HG02642 (cell line): ENCODE measurements at regions not wholly inside any gene's neighbourhood (a gene's known extent, or its start where the extent isn't known, plus 50 kb on each side); places are given as distances from the start of the nearest gene placed in this dataset.
"Not testable (repeated sequence)": the region's sequence is repeated elsewhere in the genome, so short reads cannot be mapped to it uniquely, and the experiment has no call there.

Source experiments
- ATAC-seq: cut with Tn5 transposase; IDR thresholded peaks from one replicate; pipeline ENCODE4 v1.9.1; 2021; ENCODE audit warnings: mild to moderate bottlenecking; ENCODE audit not compliant: unreplicated experiment, poor library complexity

DNA sequence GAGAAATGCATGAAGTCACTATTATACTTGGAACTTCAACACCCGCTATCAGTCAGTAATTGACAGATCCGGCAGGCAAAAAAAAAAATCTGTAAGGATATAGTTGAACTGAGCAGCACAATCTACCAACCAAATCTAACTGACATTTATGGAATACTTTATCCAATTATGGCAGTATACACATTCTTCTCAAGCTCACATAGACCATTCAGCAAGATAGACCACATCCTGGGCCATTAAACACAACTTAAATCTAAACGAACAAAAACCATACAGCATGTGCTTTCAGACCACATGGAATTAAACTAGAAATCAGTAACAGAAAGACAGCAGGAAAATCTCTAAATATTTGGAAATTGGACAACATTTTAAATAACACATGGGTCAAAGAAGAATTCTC, 112.7 kb downstream of the MPP7 start:
- no peak for ATAC-seq

DNA sequence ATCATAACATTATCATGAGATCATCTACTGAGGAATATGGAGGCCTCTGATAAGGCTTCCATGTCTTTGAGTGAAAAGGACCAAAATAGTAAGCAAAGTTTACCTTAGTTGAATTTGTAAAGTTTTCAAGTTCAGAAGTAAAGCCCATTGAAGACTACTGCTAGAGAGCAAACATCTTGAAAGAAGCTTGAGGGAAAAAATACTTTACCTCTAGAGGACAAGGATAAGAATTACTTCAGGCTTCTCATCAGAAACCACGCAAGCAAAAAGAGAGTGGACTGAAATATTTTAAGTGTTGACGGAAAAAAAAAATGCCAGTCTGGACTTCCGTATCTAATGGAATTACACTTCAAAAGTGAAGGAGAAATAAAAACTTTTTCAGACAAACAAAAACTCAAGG, 114.3 kb downstream of the MPP7 start:
- no peak for ATAC-seq

DNA sequence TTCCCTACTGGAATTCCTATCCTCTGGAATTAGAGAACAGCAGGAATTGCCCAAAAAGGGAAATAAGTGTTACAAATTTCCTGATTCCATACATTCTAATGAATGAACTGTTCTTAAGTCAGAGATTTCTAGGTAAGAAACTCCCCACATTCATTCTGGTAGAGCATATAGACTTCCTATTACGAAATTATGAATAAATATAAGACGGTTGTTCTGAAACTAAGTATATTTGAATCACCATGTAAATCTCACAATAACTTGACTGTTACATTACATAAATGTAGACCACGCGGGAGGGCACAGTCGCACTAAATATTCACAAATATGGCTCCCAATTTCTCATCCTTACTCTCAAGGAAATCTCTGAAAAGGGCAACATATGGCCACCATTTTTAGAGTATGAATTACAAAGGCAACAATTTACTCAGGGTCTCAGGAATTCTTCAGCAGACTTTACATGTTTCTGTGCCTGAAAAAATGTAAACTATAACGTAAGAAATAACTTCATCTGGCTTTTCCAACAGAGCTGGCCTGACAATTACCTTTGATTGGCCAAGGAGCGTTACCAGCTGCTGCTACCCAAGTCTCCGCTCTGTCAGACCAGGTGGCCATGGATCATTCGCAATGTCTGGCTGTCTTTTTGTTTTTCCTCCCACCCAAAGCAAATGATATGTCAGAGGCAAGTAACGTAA, 115.8 kb downstream of the MPP7 start:
- ATAC-seq: no peak

DNA sequence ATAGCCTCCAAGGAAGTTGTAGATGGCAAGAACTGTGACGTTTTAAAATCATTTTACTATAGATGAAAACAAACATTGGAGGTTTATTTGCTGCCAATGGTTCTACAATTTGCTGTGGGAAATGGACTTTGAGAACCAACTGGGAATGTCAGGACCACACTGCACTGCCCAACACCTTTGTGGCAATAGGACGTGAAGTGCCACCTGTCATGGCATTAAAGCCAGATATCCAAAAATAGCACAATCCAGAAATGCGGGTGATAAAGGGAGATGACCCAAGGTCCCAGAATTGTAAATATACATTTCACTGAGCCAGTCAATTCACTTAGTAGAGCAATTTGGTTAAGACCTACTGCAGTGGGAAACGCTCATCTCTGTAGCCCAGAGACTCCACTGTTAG, 116.4 kb downstream of the MPP7 start:
- no peak for ATAC-seq

DNA sequence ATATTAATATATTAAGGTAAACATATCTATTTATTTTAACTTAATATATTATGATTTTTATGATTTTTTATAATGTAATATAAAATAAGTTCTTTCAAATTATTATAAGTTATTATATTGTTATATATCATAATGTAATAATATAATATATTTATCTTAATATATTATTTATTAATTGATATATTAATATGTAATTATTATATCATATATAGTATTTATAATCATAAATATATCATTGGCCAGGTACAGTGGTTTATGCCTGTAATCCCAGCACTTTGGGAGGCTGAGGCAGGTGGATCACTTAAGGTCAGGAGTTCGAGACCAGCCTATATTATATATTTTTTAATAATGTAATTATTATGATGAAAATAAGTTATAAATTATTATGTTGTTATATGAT, 118.1 kb downstream of the MPP7 start:
- ATAC-seq: no peak

DNA sequence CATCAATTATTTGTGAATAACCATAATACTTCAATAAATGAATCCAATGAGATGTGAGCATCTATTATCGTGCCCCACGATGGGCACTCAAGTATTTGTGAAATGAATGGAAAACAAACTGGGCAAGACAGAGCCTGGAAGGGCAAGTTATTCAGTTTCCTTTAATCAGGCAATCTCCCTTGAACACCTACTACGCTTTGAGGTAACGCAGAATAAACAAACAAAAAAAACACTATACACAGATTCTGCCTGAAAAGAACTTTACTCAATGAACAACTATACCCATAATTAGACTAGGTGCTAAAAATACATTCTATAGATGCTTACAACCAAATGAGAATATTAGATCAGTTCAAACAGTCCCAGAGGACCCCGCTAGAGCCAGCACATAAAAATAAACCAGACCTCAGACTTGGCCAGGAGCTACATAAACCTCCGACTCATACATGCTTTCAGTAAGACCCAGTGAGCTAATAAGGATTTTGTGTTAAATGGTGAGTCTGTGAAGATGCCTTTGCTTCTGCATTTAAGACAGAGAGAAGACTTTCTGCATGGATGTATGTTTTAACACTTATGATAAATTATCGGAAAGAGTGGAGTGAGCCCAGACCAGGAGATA, 121.3 kb downstream of the MPP7 start:
- ATAC-seq: no peak

DNA sequence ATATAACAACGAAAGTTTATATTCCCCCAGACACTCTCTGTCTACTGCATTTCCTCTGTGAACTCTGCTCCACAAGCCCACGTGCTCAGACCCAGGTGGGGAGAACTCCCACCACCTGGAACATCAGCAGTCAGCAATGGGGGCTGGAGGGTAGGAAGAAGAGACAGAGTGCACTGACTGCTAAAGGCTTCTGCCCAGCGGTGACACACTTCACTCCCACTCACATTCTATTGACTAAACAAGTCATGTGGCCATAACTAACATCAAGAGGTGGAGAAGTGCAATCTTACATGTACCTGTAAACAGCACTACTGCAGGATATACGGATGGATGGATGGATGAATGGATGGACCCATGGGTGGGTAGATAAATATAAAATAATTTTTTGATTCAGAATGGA, 122.2 kb downstream of the MPP7 start:
- ATAC-seq: no peak

DNA sequence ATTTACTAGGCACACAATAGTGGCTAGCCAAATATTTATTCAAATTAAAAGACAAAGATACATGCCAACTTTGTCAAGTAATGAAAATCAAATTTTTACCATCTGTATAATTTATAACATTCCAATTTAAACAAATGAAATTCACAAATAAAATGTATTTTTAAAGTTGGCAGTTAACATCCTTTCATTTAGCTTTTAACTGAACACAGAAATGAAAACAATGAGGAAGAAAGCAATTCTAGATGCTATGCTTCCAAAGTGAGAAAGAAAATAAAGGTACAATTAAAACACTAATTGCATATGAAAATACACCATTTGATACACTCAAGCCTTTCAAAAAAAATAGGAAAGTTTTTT, 123.1 kb downstream of the MPP7 start:
- ATAC-seq: no peak

DNA sequence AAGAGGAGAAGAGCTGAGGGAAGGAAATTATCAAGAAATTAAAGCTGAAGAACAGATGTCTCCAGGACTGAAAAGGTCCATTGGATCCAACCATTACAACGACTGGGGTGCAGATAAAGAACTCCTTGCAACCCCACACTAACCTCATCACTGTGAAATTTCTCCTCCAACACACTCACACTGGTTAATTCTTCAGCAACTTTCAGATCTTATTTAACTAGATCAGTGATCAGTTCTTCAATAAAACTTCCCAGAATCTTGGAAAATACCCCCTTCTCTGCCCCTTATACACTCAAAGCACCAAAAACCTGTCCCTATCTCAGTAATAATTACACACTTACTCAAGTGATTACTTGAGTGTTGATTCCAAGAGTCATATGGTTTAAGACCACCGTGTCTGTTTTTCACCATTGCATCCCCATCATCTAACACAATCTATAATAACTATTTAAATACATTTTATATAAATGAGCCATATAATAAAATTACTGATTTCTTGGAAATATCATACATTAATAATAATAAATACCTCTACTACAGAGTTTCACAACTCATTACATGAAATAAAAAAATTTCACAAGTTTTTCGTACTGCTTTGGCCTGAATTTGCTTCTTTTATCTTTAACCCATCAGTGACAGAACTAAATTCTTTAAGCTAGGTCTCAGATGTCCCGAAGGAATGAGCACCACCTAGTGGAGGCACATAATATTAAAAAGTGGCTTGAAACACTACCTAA, 123.7 kb downstream of the MPP7 start:
- no peak for ATAC-seq

DNA sequence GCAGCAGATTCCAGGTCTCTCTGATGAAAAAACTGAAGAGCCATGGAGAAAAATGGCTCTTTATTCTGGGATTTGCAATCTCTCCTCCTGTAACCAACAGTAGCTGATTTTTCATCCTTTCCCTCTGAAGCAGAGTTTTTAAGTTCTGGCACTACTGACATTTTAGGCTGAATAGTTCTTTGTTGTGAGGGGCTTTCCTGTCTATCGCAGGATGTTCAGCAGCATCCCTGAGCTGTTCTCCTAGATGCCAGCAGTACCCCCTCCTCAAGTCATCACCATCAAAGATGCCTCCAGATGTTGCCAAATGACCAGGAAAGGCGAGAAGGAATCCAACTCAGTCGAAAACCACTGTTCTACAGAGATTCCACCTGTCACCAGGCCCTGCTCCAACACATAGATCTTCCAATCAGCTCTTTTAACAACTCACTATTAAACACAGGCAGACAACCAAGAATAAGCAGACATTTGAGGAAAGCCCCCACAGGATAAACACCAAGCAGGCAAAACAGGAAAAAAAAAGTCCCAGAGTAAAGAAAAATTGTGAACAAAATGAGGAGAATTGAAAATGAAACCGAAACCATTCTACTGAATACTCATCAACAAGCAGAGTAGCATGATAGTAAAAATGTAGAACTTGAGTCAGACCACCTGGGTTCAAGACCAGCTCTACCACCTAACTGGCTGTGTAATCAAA, 124.8 kb downstream of the MPP7 start:
- peak; percentile 63 for ATAC-seq

DNA sequence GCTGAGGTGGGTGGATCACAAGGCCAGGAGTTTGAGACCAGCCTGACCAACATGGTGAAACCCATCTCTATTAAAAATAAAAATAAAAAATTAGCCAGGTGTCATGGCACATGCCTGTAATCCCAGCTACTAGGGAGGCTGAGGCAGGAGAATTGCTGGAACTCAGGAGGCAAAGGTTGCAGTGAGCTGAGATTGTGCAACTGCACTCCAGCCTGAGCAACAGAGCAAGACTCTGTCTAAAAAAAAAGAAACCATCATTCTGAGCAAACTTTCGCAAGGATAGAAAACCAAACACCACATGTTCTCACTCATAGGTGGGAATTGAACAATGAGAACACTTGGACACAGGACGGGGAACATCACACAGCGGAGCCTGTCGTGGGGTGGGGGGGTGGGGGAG, 126.4 kb downstream of the MPP7 start:
- ATAC-seq: not testable (repeated sequence)

DNA sequence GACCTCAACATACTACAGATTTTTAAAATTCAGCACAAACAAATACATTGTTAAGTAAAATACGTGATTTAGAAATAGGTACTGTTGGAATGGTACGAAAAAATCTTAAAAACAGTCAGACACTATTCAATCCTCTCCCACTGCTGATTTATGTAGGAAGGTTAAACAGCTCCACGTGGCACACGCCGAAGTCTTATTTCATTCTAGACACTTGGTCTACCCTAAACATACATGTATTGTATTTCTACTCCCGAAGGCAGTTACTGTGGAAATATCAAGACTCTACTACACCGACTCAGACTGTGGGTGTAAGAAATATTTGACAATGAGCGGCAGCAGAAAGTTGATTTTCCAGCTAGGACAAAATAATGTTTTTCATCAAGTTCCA, 130.6 kb downstream of the MPP7 start:
- ATAC-seq: no peak

DNA sequence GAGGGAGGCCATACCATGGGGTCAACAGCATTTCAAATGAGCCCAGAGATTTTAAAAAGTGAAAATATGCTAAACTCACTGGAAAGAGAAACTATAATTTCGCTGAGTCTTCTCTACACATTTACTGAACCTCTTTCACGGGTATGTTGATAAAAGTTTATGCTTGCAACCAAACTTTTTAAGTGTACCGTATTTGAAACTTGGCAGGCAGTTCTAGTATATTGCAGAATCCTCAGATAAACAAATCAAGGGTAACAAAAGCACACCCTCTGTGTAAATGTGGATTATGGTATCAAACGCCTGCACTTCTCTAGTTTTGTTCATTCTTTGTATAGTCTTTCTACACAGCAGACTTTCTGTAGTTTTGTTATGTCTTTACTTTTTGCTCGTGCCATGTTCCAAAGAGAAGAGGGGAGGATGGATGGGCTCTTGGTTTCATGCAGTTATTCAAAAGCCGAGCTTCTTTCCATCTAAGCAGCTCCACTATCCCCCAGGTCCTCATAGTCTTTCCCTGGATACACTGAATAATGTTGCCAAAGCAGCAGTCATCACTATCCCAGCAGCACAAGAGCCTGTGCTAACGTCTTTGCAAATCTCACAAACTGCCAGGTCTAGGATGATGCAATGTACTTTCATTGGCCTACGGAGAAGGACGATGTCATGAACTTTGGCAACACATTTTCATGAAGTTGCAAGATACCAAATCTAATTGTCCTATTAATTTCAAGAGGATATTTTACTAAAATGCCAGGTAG, 131.2 kb downstream of the MPP7 start:
- no peak for ATAC-seq

DNA sequence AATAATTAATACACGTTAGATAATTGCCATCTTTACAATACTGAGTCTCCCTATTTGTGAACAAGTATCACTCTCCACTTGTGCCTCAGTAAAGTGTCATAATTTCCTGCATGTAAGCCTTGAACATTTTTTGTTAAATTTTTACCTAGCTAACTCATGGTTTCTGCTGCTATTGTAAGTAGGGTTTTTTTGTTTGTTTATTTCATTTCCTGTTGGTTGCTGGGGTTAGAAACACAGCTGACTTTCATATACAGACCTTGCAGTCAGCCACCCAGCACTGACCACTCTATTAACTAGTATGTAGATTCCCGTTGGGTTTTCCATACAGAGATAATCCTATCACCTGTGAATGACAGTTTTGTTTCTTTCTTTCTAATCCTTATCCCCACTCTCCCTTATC, 133.3 kb downstream of the MPP7 start:
- ATAC-seq: peak; percentile 95

DNA sequence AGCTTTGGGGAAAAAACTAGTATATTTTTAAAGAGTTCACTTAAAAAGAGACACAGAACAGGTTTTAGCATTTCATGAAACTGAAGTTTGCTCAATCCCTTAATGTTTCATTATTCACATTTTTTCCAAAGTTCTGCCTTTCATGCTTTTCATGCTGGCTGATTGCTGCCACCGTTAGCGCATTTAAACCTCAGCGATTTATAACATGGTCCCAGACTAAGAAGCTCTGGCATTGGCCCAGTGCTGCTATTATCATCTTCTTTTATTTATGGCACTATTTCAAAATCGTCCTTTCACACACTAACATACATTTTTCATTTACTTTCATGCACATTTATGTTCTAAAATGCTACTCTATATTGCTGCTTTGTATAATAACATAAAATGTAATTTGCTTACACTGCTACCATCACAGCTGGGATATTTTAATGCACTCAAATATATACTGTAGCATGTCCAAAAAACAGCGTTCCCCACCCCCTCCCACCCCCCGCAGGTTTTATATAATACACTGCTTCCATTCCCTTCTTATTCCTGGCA, 141.9 kb downstream of the MPP7 start:
- no peak for ATAC-seq

DNA sequence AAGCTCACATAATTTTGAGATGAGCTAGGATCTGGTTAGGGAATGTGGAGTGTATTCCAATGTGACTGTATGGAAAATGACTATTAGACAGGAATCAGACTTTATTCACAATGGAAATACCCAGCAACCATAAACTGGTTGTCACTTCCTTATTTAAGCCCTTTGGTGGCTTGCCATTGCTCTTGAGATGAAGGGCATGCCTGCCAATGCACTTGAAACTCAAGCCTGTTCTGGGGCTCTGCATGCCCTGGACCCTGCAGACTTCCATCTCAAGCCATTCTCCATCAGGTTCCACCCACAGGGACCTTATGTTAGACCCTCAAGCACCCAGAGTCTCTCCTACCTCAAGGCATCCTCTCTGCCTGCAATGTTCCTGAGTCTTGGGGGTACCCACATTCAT, 145.5 kb downstream of the MPP7 start:
- ATAC-seq: no peak

DNA sequence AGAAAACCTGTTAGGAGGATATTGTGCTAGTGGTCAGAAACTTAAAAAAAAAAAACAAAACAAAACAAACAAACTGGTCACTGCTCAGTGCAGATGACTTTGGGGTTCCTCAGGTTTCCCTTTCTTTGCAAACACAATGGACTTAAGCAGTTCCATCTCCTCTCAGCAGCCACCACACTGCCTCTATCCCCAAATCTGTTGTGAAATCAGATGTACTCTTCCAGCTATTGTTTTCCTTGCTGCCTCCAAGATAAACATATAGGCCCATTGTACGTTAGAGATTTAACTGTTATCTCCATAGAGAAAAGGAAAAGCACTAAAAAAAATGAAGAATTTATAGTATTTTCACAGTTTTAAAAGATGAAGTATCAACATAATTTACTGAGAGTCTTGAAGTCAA, 147.1 kb downstream of the MPP7 start:
- no peak for ATAC-seq

DNA sequence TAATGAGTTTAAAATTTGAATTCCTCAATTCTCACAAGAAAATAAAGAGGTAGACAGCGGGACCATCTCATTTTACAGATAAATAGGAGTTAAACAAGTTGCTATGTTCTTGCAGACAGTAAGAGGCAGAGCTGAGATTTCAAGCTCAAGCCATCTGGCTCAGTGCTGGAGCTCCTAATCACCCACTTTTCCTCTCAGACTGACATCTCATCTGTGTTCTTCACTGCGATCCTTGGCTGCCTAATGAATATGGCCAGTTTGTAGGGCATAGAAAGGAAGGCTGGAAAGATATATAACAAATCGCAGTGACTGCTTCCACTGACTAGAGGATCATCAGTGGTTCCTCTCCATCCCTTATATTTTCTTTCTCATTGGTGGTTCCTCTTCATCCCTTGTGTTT, 151.2 kb downstream of the MPP7 start:
- no peak for ATAC-seq

DNA sequence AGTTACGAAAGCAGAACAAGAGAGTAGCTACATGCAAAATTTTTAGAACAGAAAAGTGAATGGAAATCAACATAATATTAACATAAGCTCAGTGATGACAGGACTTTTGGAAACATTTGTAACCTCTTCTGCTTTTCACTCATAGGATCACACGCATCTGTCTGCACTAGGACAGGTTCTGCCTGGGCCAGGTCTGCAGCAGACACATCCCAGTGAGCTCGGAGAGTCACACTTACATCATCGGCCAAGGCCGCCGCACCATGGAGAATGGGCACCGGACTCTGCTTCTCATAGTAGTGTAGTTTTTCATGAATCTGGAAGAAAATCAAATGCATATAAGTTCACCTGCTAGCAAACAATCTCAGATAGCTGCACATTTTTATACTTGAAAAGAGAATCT, 150.9 kb upstream of the ODAD2 start:
- no peak for ATAC-seq

DNA sequence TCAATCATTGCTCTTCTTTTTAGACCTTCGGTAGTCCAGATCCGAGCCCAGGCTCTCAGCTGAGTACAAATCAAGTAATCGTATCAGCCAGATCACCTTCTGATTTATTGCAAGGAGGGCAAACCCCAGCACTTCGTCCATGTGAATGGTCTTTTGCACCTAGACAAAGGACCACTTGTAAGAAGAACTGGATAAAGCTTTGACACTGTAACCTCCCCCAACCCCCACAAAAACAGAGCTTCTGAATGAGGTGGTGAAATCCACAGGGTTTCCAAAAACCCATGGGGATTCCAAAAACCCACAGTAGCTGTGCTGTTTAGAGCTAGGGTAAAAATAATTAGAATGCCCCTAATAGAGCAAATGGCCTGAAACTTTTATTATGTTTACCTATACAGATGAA, 148.8 kb upstream of the ODAD2 start:
- ATAC-seq: no peak
